ENCODE measurements at regions not wholly inside any gene's neighbourhood (a gene's known extent, or its start where the extent isn't known, plus 50 kb on each side); places are given as distances from the start of the nearest gene placed in this dataset.
A peak's percentile ranks its signal among the peaks of the same experiment; 100 is the strongest.

DNA sequence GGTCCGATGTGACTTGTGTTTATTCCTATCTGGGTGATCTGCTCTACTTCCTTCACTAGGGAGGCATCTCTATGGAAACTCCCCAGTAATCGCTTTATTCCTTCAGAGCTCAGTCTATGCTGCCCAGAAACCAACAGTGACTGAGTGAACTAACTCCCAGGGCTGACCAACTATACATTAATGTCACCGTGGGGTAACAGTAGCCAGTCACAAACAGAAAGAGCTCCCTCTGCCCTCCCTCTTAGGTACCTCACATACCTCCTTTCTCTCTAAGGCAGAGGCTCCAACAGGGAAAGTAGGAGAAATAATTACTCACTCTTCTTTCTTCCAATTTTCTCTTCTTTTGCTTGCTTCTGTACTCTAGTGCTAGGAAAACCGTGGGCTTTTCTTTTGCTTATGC is 855.0 kb downstream of the REEP3 start:
- H3K18ac ChIP-seq (ENCODE audit: low read length): no peak overlapping the region
- no peak overlapping the region for H2AFZ ChIP-seq (ENCODE audit: low read length)
- no peak overlapping the region for H2BK5ac ChIP-seq (ENCODE audit: low read length)
- H3K4me2 ChIP-seq (ENCODE audit: insufficient read depth, low read length, poor library complexity, severe bottlenecking): no peak overlapping the region
- H2BK120ac ChIP-seq (ENCODE audit: low read depth, low read length): no peak overlapping the region
- H3K27ac ChIP-seq (replicated peaks; ENCODE audit: low read length): no peak overlapping the region
- H3K9me3 ChIP-seq (replicated peaks in 1 of 2; ENCODE audit: control insufficient read depth in 2 of 2, insufficient read depth in 1 of 2, low read depth in 1 of 2, low read length in 2 of 2): no peaks in the 10 kb centered on the region
- H3K14ac ChIP-seq (ENCODE audit: low read length): no peak overlapping the region
- no peak overlapping the region for H2BK15ac ChIP-seq (ENCODE audit: low read length)
- H4K8ac ChIP-seq (ENCODE audit: low read depth, low read length): no peak overlapping the region
- DNase-seq (ENCODE audit: low spot score): no peak
- no peaks in the 10 kb centered on the region for H3K79me1 ChIP-seq (ENCODE audit: low read depth, low read length)
- no peak overlapping the region for H3K9ac ChIP-seq (ENCODE audit: low read depth, low read length, poor library complexity)
- no peak overlapping the region for H4K91ac ChIP-seq (ENCODE audit: low read depth, low read length, poor library complexity)
- H3K27me3 ChIP-seq (ENCODE audit: control insufficient read depth in 3 of 3, insufficient read depth in 3 of 3, low read depth in 1 of 3, low read length in 3 of 3): no peaks in the 10 kb centered on the region
- no peak overlapping the region for H3K23ac ChIP-seq (ENCODE audit: low read depth, low read length, poor library complexity)
- H2BK12ac ChIP-seq (ENCODE audit: low read length): no peak overlapping the region
- no peak overlapping the region for H2AK5ac ChIP-seq (ENCODE audit: low read depth, low read length)
- H3K36me3 ChIP-seq (replicated peaks in 1 of 2; ENCODE audit: control insufficient read depth in 2 of 2, insufficient read depth in 2 of 2, low read length in 2 of 2): no peaks in the 10 kb centered on the region
- H3K4me3 ChIP-seq (ENCODE audit: low read length in 2 of 2): no peak overlapping the region
- WGBS, 2 donors (ENCODE audit: extremely low coverage in 2 of 2, insufficient read length in 2 of 2, insufficient replicate concordance in 1 of 2): no CpG with 5 or more reads among the region's 4 CpGs
- no peak overlapping the region for H3K4ac ChIP-seq (ENCODE audit: low read length)
- no peaks in the 10 kb centered on the region for H3K4me1 ChIP-seq (ENCODE audit: control insufficient read depth in 2 of 2, insufficient read depth in 1 of 2, low read depth in 1 of 2, low read length in 2 of 2)

- H3K79me1 ChIP-seq (ENCODE audit: low read depth, low read length): no peaks in the 10 kb centered on the region
Measured at GRCh38 chr10:64379898-64380297, 858.7 kb downstream of the REEP3 start.

GRCh38 chr10:64385355-64385754 is 864.2 kb downstream of the REEP3 start:
- no peak overlapping the region for H3K4me2 ChIP-seq (ENCODE audit: insufficient read depth, low read length, poor library complexity, severe bottlenecking)
- no peak overlapping the region for H3K14ac ChIP-seq (ENCODE audit: low read length)
- no peak overlapping the region for H2BK5ac ChIP-seq (ENCODE audit: low read length)
- no peak overlapping the region for H2BK12ac ChIP-seq (ENCODE audit: low read length)
- DNase-seq (ENCODE audit: low spot score): no peak
- no peak overlapping the region for H3K9ac ChIP-seq (ENCODE audit: low read depth, low read length, poor library complexity)
- H3K36me3 ChIP-seq (replicated peaks in 1 of 2; ENCODE audit: control insufficient read depth in 2 of 2, insufficient read depth in 2 of 2, low read length in 2 of 2): no peaks in the 10 kb centered on the region
- no peak overlapping the region for H3K23ac ChIP-seq (ENCODE audit: low read depth, low read length, poor library complexity)
- no peak overlapping the region for H3K27ac ChIP-seq (replicated peaks; ENCODE audit: low read length)
- no peak overlapping the region for H4K8ac ChIP-seq (ENCODE audit: low read depth, low read length)
- H2AK5ac ChIP-seq (ENCODE audit: low read depth, low read length): no peak overlapping the region
- H4K91ac ChIP-seq (ENCODE audit: low read depth, low read length, poor library complexity): no peak overlapping the region
- peak overlapping the region; percentile 54 for H2AFZ ChIP-seq (ENCODE audit: low read length)
- H3K4ac ChIP-seq (ENCODE audit: low read length): no peak overlapping the region
- no peaks in the 10 kb centered on the region for H3K27me3 ChIP-seq (ENCODE audit: control insufficient read depth in 3 of 3, insufficient read depth in 3 of 3, low read depth in 1 of 3, low read length in 3 of 3)
- no peaks in the 10 kb centered on the region for H3K79me1 ChIP-seq (ENCODE audit: low read depth, low read length)
- H3K9me3 ChIP-seq (replicated peaks in 1 of 2; ENCODE audit: control insufficient read depth in 2 of 2, insufficient read depth in 1 of 2, low read depth in 1 of 2, low read length in 2 of 2): no peaks in the 10 kb centered on the region
- H2BK120ac ChIP-seq (ENCODE audit: low read depth, low read length): no peak overlapping the region
- no peak overlapping the region for H2BK15ac ChIP-seq (ENCODE audit: low read length)
- no peak overlapping the region for H3K4me3 ChIP-seq (ENCODE audit: low read length in 2 of 2)
- H3K18ac ChIP-seq (ENCODE audit: low read length): no peak overlapping the region
- peaks cover 0 to 2% of the 10 kb centered on the region in 2 donors for H3K4me1 ChIP-seq (ENCODE audit: control insufficient read depth in 2 of 2, insufficient read depth in 1 of 2, low read depth in 1 of 2, low read length in 2 of 2)

More at GRCh38 chr10:64379898-64380297, 858.7 kb downstream of the REEP3 start:
- no peak overlapping the region for H2AK5ac ChIP-seq (ENCODE audit: low read depth, low read length)
- no peaks in the 10 kb centered on the region for H3K9me3 ChIP-seq (replicated peaks in 1 of 2; ENCODE audit: control insufficient read depth in 2 of 2, insufficient read depth in 1 of 2, low read depth in 1 of 2, low read length in 2 of 2)
- DNase-seq (ENCODE audit: low spot score): no peak
- no peak overlapping the region for H3K9ac ChIP-seq (ENCODE audit: low read depth, low read length, poor library complexity)
- H4K91ac ChIP-seq (ENCODE audit: low read depth, low read length, poor library complexity): no peak overlapping the region
- H2AFZ ChIP-seq (ENCODE audit: low read length): no peak overlapping the region
- H2BK12ac ChIP-seq (ENCODE audit: low read length): no peak overlapping the region
- H3K27me3 ChIP-seq (ENCODE audit: control insufficient read depth in 3 of 3, insufficient read depth in 3 of 3, low read depth in 1 of 3, low read length in 3 of 3): no peaks in the 10 kb centered on the region
- H3K27ac ChIP-seq (replicated peaks; ENCODE audit: low read length): no peak overlapping the region
- no peak overlapping the region for H4K8ac ChIP-seq (ENCODE audit: low read depth, low read length)
- no peak overlapping the region for H2BK5ac ChIP-seq (ENCODE audit: low read length)
- H3K18ac ChIP-seq (ENCODE audit: low read length): peak overlapping the region; percentile 53
- H3K4me3 ChIP-seq (ENCODE audit: low read length in 2 of 2): no peak overlapping the region
- H3K4me2 ChIP-seq (ENCODE audit: insufficient read depth, low read length, poor library complexity, severe bottlenecking): no peak overlapping the region
- no peak overlapping the region for H3K4ac ChIP-seq (ENCODE audit: low read length)
- H3K4me1 ChIP-seq (ENCODE audit: control insufficient read depth in 2 of 2, insufficient read depth in 1 of 2, low read depth in 1 of 2, low read length in 2 of 2): no peaks in the 10 kb centered on the region
- no peaks in the 10 kb centered on the region for H3K36me3 ChIP-seq (replicated peaks in 1 of 2; ENCODE audit: control insufficient read depth in 2 of 2, insufficient read depth in 2 of 2, low read length in 2 of 2)
- no peak overlapping the region for H3K23ac ChIP-seq (ENCODE audit: low read depth, low read length, poor library complexity)
- H3K14ac ChIP-seq (ENCODE audit: low read length): no peak overlapping the region
- no peak overlapping the region for H2BK15ac ChIP-seq (ENCODE audit: low read length)
- no peak overlapping the region for H2BK120ac ChIP-seq (ENCODE audit: low read depth, low read length)

- Histone ChIP-seq H3K23ac (ENCODE audit: low read depth, low read length, poor library complexity) (no peak overlapping the region), H2BK5ac (ENCODE audit: low read length) (no peak overlapping the region), H2AFZ (ENCODE audit: low read length) (no peak overlapping the region), H3K79me1 (ENCODE audit: low read depth, low read length) (no peaks in the 10 kb centered on the region), H3K4me2 (ENCODE audit: insufficient read depth, low read length, poor library complexity, severe bottlenecking) (no peak overlapping the region), H3K18ac (ENCODE audit: low read length) (no peak overlapping the region), H3K9me3 (replicated peaks in 1 of 2; ENCODE audit: control insufficient read depth in 2 of 2, insufficient read depth in 1 of 2, low read depth in 1 of 2, low read length in 2 of 2) (no peaks in the 10 kb centered on the region), H2BK120ac (ENCODE audit: low read depth, low read length) (no peak overlapping the region), H3K4ac (ENCODE audit: low read length) (no peak overlapping the region), H2AK5ac (ENCODE audit: low read depth, low read length) (no peak overlapping the region), H2BK15ac (ENCODE audit: low read length) (no peak overlapping the region), H3K27ac (replicated peaks; ENCODE audit: low read length) (no peak overlapping the region), H3K27me3 (ENCODE audit: control insufficient read depth in 3 of 3, insufficient read depth in 3 of 3, low read depth in 1 of 3, low read length in 3 of 3) (no peaks in the 10 kb centered on the region), H2BK12ac (ENCODE audit: low read length) (no peak overlapping the region), H3K4me1 (ENCODE audit: control insufficient read depth in 2 of 2, insufficient read depth in 1 of 2, low read depth in 1 of 2, low read length in 2 of 2) (no peaks in the 10 kb centered on the region), H3K36me3 (replicated peaks in 1 of 2; ENCODE audit: control insufficient read depth in 2 of 2, insufficient read depth in 2 of 2, low read length in 2 of 2) (no peaks in the 10 kb centered on the region), H3K4me3 (ENCODE audit: low read length in 2 of 2) (no peak overlapping the region), H3K9ac (ENCODE audit: low read depth, low read length, poor library complexity) (no peak overlapping the region), H4K8ac (ENCODE audit: low read depth, low read length) (no peak overlapping the region), H3K14ac (ENCODE audit: low read length) (no peak overlapping the region), H4K91ac (ENCODE audit: low read depth, low read length, poor library complexity) (no peak overlapping the region)
- no CpG with 5 or more reads among the region's 1 CpG for WGBS, 2 donors (ENCODE audit: extremely low coverage in 2 of 2, insufficient read length in 2 of 2, insufficient replicate concordance in 1 of 2)
- DNase-seq (ENCODE audit: low spot score): no peak
Measured at GRCh38 chr10:64394744-64395143, 873.5 kb downstream of the REEP3 start.

Measured in neuronal stem cell (in vitro differentiated cells).